Loucy (cell line): ENCODE measurements at regions not wholly inside any gene's neighbourhood (a gene's known extent, or its start where the extent isn't known, plus 50 kb on each side); places are given as distances from the start of the nearest gene placed in this dataset.

Source experiments
- H2AFZ ChIP-seq: fragments of 200-600 bp; sonication (generic); 2 replicates; pipeline ENCODE4 v1.6.0; 2016; ENCODE audit warnings: antibody characterized with exemption, mild to moderate bottlenecking, low read length, moderate library complexity
- H3F3A ChIP-seq: fragments of 200-600 bp; 2 replicates; pipeline ENCODE4 v1.6.0; 2016; ENCODE audit warnings: antibody characterized with exemption, low read depth, mild to moderate bottlenecking
- H3K27me3 ChIP-seq: fragments of 200-600 bp; sonication (generic); 2 replicates; pipeline ENCODE4 v1.6.1; 2014; ENCODE audit warnings: low read length, mild to moderate bottlenecking; ENCODE audit not compliant: insufficient read depth, poor library complexity, severe bottlenecking
- H3K36me3 ChIP-seq: fragments of 200-600 bp; sonication (generic); 2 replicates; pipeline ENCODE4 v1.6.1; 2016; ENCODE audit warnings: low read length; ENCODE audit not compliant: insufficient read depth
- H3K4me1 ChIP-seq: fragments of 200-600 bp; sonication (generic); 2 replicates; pipeline ENCODE4 v1.5.1; 2014; ENCODE audit warnings: low read length, mild to moderate bottlenecking; ENCODE audit not compliant: insufficient read depth, poor library complexity, severe bottlenecking
- H3K4me2 ChIP-seq: fragments of 200-600 bp; sonication (generic); 2 replicates; pipeline ENCODE4 v1.6.0; 2014; ENCODE audit warnings: antibody characterized with exemption, low read length, low read depth, mild to moderate bottlenecking; ENCODE audit not compliant: poor library complexity, severe bottlenecking
- H3K4me3 ChIP-seq: fragments of 200-600 bp; sonication (generic); 2 replicates; pipeline ENCODE4 v1.5.1; 2014; ENCODE audit warnings: low read length, mild to moderate bottlenecking, mixed read lengths; ENCODE audit not compliant: poor library complexity, severe bottlenecking
- H3K79me2 ChIP-seq: fragments of 200-600 bp; sonication (generic); 2 replicates; pipeline ENCODE4 v1.6.1; 2014; ENCODE audit warnings: low read length; ENCODE audit not compliant: insufficient read depth
- H3K9ac ChIP-seq: fragments of 200-600 bp; sonication (generic); 2 replicates; pipeline ENCODE4 v1.6.0; 2014; ENCODE audit warnings: mild to moderate bottlenecking, low read depth, low read length, moderate library complexity; ENCODE audit not compliant: poor library complexity, severe bottlenecking
- H3K9me2 ChIP-seq: fragments of 200-600 bp; sonication (generic); replicated peaks from 2 replicates; pipeline ENCODE4 v1.6.1; 2016; ENCODE audit warnings: low read depth, low read length, mixed read lengths
- H3K9me3 ChIP-seq: fragments of 200-600 bp; sonication (generic); 2 replicates; pipeline ENCODE4 v1.6.1; 2014; ENCODE audit warnings: mild to moderate bottlenecking, antibody characterized with exemption, low read length, low read depth; ENCODE audit not compliant: insufficient read depth
- H4K20me1 ChIP-seq: fragments of 200-600 bp; sonication (generic); 2 replicates; pipeline ENCODE4 v1.6.0; 2014; ENCODE audit warnings: antibody characterized with exemption, low read length, mild to moderate bottlenecking; ENCODE audit not compliant: insufficient read depth, poor library complexity, severe bottlenecking
- CTCF ChIP-seq: fragments of 200-600 bp; sonication (generic); conservative IDR thresholded peaks from 2 replicates; pipeline ENCODE4 v1.5.1; 2014; ENCODE audit warnings: mild to moderate bottlenecking, antibody characterized with exemption, low read length
- EZH2phosphoT487 ChIP-seq: fragments of 200-600 bp; IDR thresholded peaks from 2 replicates; pipeline ENCODE4 v1.6.1; 2018; ENCODE audit warnings: antibody characterized with exemption, mild to moderate bottlenecking, moderate library complexity, borderline replicate concordance

GRCh38 chr1:198809247-198809646 lies 170.4 kb downstream of the PTPRC start:
- no peak for TF ChIP-seq CTCF
- no peak for TF ChIP-seq EZH2phosphoT487
- peak overlapping the region; percentile 53 for H3K4me2 ChIP-seq
- no peaks in the 10 kb centered on the region for H3K27me3 ChIP-seq
- H3K4me3 ChIP-seq, result peak overlapping the region; percentile 41
- peaks cover 44% of the 10 kb centered on the region for H3K4me1 ChIP-seq
- no peaks in the 10 kb centered on the region for H3K9me2 ChIP-seq
- H3K79me2 ChIP-seq, result no peaks in the 10 kb centered on the region
- H4K20me1 ChIP-seq, result no peaks in the 10 kb centered on the region
- H3K9ac ChIP-seq, result peak overlapping the region; percentile 64
- peak overlapping the region; percentile 22; the same call in 1 of the 2 replicates for H2AFZ ChIP-seq
- H3K36me3 ChIP-seq, result no peaks in the 10 kb centered on the region
- H3K9me3 ChIP-seq, result peaks cover 17% of the 10 kb centered on the region; the same call in 1 of the 2 replicates
- no peaks in the 10 kb centered on the region for H3F3A ChIP-seq

- Histone ChIP-seq H3F3A (no peaks in the 10 kb centered on the region), H3K9me2 (no peaks in the 10 kb centered on the region), H3K9me3 (peaks cover 29% of the 10 kb centered on the region; the same call in 1 of the 2 replicates), H3K9ac (no peak overlapping the region), H3K4me3 (no peak overlapping the region), H3K4me1 (peaks cover 40% of the 10 kb centered on the region), H3K4me2 (no peak overlapping the region), H3K27me3 (no peaks in the 10 kb centered on the region), H2AFZ (0 out of 2 replicates have a peak overlapping the region, but pooled peaks have one; percentile 13), H3K79me2 (no peaks in the 10 kb centered on the region), H3K36me3 (no peaks in the 10 kb centered on the region), H4K20me1 (no peaks in the 10 kb centered on the region)
- no peak for TF ChIP-seq EZH2phosphoT487
- no peak for TF ChIP-seq CTCF
Measured at GRCh38 chr1:198811449-198811848, 172.6 kb downstream of the PTPRC start.

- Histone ChIP-seq H3K27me3 (no peaks in the 10 kb centered on the region), H3K9me2 (no peaks in the 10 kb centered on the region), H3K4me1 (no peaks in the 10 kb centered on the region), H3K4me2 (no peak overlapping the region), H3K9ac (no peak overlapping the region), H3K36me3 (no peaks in the 10 kb centered on the region), H3K4me3 (no peak overlapping the region), H2AFZ (no peak overlapping the region), H3K79me2 (no peaks in the 10 kb centered on the region), H3F3A (no peaks in the 10 kb centered on the region), H3K9me3 (no peaks in the 10 kb centered on the region), H4K20me1 (no peaks in the 10 kb centered on the region)
- TF ChIP-seq EZH2phosphoT487 (no peak), CTCF (no peak)
Measured at GRCh38 chr1:198823626-198824025, 184.8 kb downstream of the PTPRC start.
